ENCODE measurements at regions not wholly inside any gene's neighbourhood (a gene's known extent, or its start where the extent isn't known, plus 50 kb on each side); places are given as distances from the start of the nearest gene placed in this dataset.

- no peak overlapping the region for H3K4me3 ChIP-seq (ENCODE audit: low read length)
- no peak for DNase-seq (ENCODE audit: low read depth)
- TF ChIP-seq CTCF (conservative IDR thresholded peaks at IDR 0.05; ENCODE audit: low read depth, low read length): no peak
Observed at GRCh38 chr20:56765172-56766073, 136.3 kb downstream of the TFAP2C start.

- no peak overlapping the region for H3K4me3 ChIP-seq (ENCODE audit: low read length)
- no peak for DNase-seq (ENCODE audit: low read depth)
- TF ChIP-seq CTCF (conservative IDR thresholded peaks at IDR 0.05; ENCODE audit: low read depth, low read length): no peak
Observed at GRCh38 chr20:56766528-56766927, 137.4 kb downstream of the TFAP2C start.

GRCh38 chr20:56769921-56770600, 141.0 kb downstream of the TFAP2C start:
- H3K4me3 ChIP-seq (ENCODE audit: low read length): no peak overlapping the region
- no peak for DNase-seq (ENCODE audit: low read depth)
- no peak for TF ChIP-seq CTCF (conservative IDR thresholded peaks at IDR 0.05; ENCODE audit: low read depth, low read length)

- no peak for TF ChIP-seq CTCF (conservative IDR thresholded peaks at IDR 0.05; ENCODE audit: low read depth, low read length)
- no peak overlapping the region for H3K4me3 ChIP-seq (ENCODE audit: low read length)
- DNase-seq (ENCODE audit: low read depth): no peak
Observed at GRCh38 chr20:56773749-56774148, 144.6 kb downstream of the TFAP2C start.

GRCh38 chr20:56774873-56775272, 145.8 kb downstream of the TFAP2C start:
- DNase-seq (ENCODE audit: low read depth): no peak
- no peak for TF ChIP-seq CTCF (conservative IDR thresholded peaks at IDR 0.05; ENCODE audit: low read depth, low read length)
- H3K4me3 ChIP-seq (ENCODE audit: low read length): no peak overlapping the region

- DNase-seq (ENCODE audit: low read depth): no peak
- H3K4me3 ChIP-seq (ENCODE audit: low read length): no peak overlapping the region
- TF ChIP-seq CTCF (conservative IDR thresholded peaks at IDR 0.05; ENCODE audit: low read depth, low read length): no peak
Observed at GRCh38 chr20:56776345-56776744, 147.2 kb downstream of the TFAP2C start.

Data from retinal pigment epithelial cell (primary cell).